ENCODE measurements at regions not wholly inside any gene's neighbourhood (a gene's known extent, or its start where the extent isn't known, plus 50 kb on each side); places are given as distances from the start of the nearest gene placed in this dataset.

DNA sequence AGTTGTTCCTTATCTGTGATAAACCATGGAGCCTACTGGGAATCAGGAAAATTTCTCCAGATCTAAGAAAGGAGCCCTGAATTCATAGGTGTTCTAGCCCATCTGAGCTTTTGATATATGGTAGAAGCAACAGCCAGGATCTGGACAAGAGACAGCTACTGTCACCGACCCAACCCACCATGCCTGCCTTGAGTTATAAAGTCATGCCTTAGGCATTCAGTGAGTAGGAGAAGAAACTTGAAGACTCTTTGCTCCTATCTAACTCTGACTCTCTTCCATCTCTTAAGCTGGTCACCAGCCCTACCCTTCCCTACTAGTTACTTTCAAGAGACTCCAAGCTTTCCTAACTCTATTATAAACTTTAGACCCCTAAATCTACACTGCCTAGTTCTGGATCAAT is 83.9 kb upstream of the FAM9B start:
- Histone ChIP-seq H2BK15ac (ENCODE audit: low read depth, low read length) (no peak overlapping the region), H3K14ac (replicated peaks; ENCODE audit: low read depth, low read length) (0 out of 2 replicates have a peak overlapping the region, but pooled peaks have one; percentile 3), H3K4me2 (ENCODE audit: low read depth, low read length) (no peak overlapping the region), H3K79me1 (ENCODE audit: low read depth in 1 of 2, low read length in 2 of 2) (no peaks in the 10 kb centered on the region), H3K27me3 (ENCODE audit: control insufficient read depth, insufficient read depth, low read length) (no peaks in the 10 kb centered on the region), H3K9me1 (ENCODE audit: insufficient read depth, low read length) (no peaks in the 10 kb centered on the region), H3K18ac (ENCODE audit: low read depth, low read length) (no peak overlapping the region), H3K36me3 (ENCODE audit: control insufficient read depth, insufficient read depth, low read length) (no peaks in the 10 kb centered on the region), H2AK5ac (ENCODE audit: low read depth, low read length) (no peak overlapping the region), H3K4me1 (ENCODE audit: control insufficient read depth, insufficient read depth, low read length) (peaks cover 2% of the 10 kb centered on the region; the same call in 1 of the 2 replicates), H3K27ac (ENCODE audit: insufficient read depth, low read length) (no peak overlapping the region), H2AK9ac (replicated peaks; ENCODE audit: low read depth, low read length, poor library complexity) (no peak overlapping the region), H3K9me3 (ENCODE audit: control insufficient read depth, insufficient read depth, low read length) (peaks cover 2% of the 10 kb centered on the region; the same call in 1 of the 2 replicates), H3K4me3 (ENCODE audit: insufficient read depth, low read depth, low read length) (no peak overlapping the region), H4K8ac (ENCODE audit: low read depth in 2 of 2, low read length in 2 of 2) (no peak overlapping the region), H4K20me1 (ENCODE audit: insufficient read depth, low read length) (no peaks in the 10 kb centered on the region), H3K9ac (ENCODE audit: low read depth, low read length) (no peak overlapping the region), H2BK20ac (ENCODE audit: low read depth, low read length) (no peak overlapping the region), H4K5ac (ENCODE audit: low read depth, low read length) (no peak overlapping the region), H3K23ac (ENCODE audit: low read depth, low read length) (no peak overlapping the region), H2AFZ (replicated peaks; ENCODE audit: low read length, poor library complexity) (no peak overlapping the region), H2BK5ac (ENCODE audit: low read depth, low read length, poor library complexity, severe bottlenecking) (no peak overlapping the region), H2BK120ac (ENCODE audit: low read depth, low read length) (no peak overlapping the region), H4K91ac (ENCODE audit: insufficient read depth, low read depth, low read length) (no peak overlapping the region), H3K4ac (ENCODE audit: low read depth, low read length) (no peak overlapping the region), H3K56ac (ENCODE audit: extremely low read depth, insufficient read depth, low read length) (no peak overlapping the region)
- ATAC-seq (ENCODE audit: low read depth) (0 out of 2 replicates have a peak, but pooled peaks have one; percentile 40), DNase-seq (peak; percentile 27)
- BruUV-seq (replicated peaks), result no TSS peak
- WGBS, 2 experiments (ENCODE audit: extremely low coverage in 2 of 2, insufficient read length in 1 of 2), result no CpG with 5 or more reads among the region's 1 CpG
- intact Hi-C loops (cut with micrococcal nuclease) (no loop called here), dilution Hi-C loops (cut with HindIII; ENCODE audit: low sequenced_read_pairs, unreplicated experiment) (no loop called here), in situ Hi-C loops (cut with MboI; ENCODE audit: low sequenced_read_pairs) (no loop called here)
- TF ChIP-seq MAFK (IDR thresholded peaks at IDR 0.05; ENCODE audit: low read depth, low read length) (no peak), BHLHE40 (IDR thresholded peaks at IDR 0.05; ENCODE audit: low read depth, low read length) (no peak), RCOR1 (IDR thresholded peaks at IDR 0.05; ENCODE audit: insufficient replicate concordance, low read length) (no peak), MXI1 (IDR thresholded peaks at IDR 0.05; ENCODE audit: borderline replicate concordance, low read depth, low read length) (no peak)
- ChIA-PET POLR2A (ENCODE audit: unreplicated experiment) (no interaction called here), CTCF (no interaction called here)

Measured in IMR-90 (cell line).